Right atrium auricular region (tissue), 2 donors: ENCODE measurements at regions not wholly inside any gene's neighbourhood (a gene's known extent, or its start where the extent isn't known, plus 50 kb on each side); places are given as distances from the start of the nearest gene placed in this dataset.

Experiments used
- DNase-seq: peaks from one replicate; pipeline ENCODE4 v3.0.0-alpha.2; 2019; ENCODE audit warnings: low spot score
- H3K27ac ChIP-seq, 2 donors: fragments of 200-600 bp; sonication (generic); 1 replicate in 1 of 2; 2 replicates in 1 of 2; pipeline ENCODE4 v1.5.1; 2016 to 2019
- H3K27me3 ChIP-seq, 2 donors: fragments of 200-600 bp; sonication (generic); one replicate each; pipeline versions ENCODE4 v1.5.1 to v1.6.0; 2017 to 2019
- H3K36me3 ChIP-seq: fragments of 200-600 bp; sonication (generic); one replicate; pipeline ENCODE4 v1.5.1; 2016
- H3K4me1 ChIP-seq, 2 donors: fragments of 200-600 bp; sonication (generic); one replicate each; pipeline versions ENCODE4 v1.5.1 to v1.6.0; 2017 to 2019
- H3K4me3 ChIP-seq, 2 donors: fragments of 200-600 bp; sonication (generic); 1 replicate in 1 of 2; 2 replicates in 1 of 2; pipeline ENCODE4 v1.5.1; 2017 to 2019; ENCODE audit warnings: mild to moderate bottlenecking in 1 of 2, moderate library complexity in 1 of 2
- H3K9me3 ChIP-seq, 2 donors: fragments of 200-600 bp; sonication (generic); one replicate each; pipeline ENCODE4 v1.5.1; 2019
- CTCF ChIP-seq, 2 donors: fragments of 200-600 bp; sonication (generic); IDR thresholded peaks; one replicate each; pipeline ENCODE4 v1.5.1; 2019; ENCODE audit warnings: antibody characterized with exemption in 2 of 2

DNA sequence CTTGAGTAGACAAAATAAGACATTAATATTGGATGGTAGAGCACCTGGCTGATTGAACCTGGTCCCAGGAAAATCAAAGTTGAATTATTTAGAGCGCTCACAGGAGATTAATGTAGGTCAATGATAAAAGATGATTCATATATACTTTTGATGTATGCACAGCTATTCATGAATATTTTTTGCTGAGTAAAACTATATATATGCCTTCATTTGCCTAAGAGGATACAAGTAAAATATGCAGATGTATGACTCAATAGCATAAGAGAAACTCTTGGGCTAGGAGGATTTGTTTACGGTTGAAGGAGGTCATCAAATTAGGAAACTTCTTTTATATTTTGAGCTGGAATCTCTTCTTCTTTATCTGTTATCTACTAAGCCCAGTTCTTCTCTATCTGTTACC is 202.7 kb upstream of the HS3ST1 start:
- Histone ChIP-seq H3K36me3 (no peaks in the 10 kb centered on the region), H3K27ac (no peak overlapping the region), H3K4me1 (no peaks in the 10 kb centered on the region), H3K9me3 (no peaks in the 10 kb centered on the region), H3K27me3 (no peaks in the 10 kb centered on the region), H3K4me3 (no peak overlapping the region)
- TF ChIP-seq CTCF (IDR thresholded peaks at IDR 0.05): no peak
- no peak for DNase-seq

DNA sequence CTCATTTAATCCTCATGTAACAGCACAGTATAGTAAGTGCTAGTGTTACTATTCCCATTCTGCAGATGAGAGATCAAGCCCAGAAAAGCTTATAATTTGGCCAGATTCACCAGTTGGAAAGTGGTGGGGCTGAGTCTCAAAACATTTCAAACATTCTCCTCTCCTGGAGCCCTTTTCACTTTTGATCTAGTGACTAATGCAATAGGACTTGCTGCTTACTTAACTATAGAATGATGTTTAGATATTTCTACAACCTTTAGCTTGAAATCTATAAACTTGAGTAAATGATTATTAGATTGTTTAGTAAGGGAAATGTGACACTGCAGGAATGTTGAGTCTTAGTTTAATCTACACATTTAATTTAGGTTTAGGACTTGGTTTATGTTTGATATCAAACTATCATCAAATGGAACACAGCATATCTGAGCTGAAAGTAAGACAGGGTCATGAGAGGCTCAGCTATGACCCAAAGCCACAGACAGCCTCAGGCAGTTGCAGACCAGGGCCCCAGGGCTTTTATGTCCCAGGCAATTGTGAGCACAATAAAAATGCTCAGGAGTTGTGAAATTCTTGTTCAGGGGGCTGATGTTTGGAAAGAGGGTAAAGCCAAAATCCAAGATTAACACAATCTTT is 199.5 kb upstream of the HS3ST1 start:
- H3K27ac ChIP-seq: no peak overlapping the region
- no peak for TF ChIP-seq CTCF (IDR thresholded peaks at IDR 0.05)
- H3K4me3 ChIP-seq: no peak overlapping the region
- no peaks in the 10 kb centered on the region for H3K27me3 ChIP-seq
- no peaks in the 10 kb centered on the region for H3K9me3 ChIP-seq
- no peaks in the 10 kb centered on the region for H3K36me3 ChIP-seq
- peaks cover 0 to 8% of the 10 kb centered on the region in 2 donors for H3K4me1 ChIP-seq
- no peak for DNase-seq

DNA sequence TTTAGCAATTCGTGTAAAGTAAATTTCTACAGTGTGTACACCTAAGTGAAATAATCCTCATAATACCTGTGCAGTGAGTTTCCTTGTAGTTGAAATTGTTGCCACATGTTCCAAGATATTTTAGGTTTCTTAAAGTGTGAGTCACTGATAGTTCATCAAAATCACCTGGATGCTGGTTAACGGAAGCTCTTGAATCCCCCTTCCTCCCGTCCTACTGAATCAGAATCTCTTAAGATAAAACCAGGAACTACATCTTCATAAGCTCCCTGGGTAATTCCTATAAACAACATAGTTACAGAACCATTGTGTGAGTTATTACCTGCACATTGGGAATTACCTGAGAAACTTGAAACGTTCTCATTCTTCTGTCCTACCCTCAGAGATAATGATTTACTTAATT is 197.4 kb upstream of the HS3ST1 start:
- DNase-seq: no peak
- no peak for TF ChIP-seq CTCF (IDR thresholded peaks at IDR 0.05)
- no peaks in the 10 kb centered on the region for H3K36me3 ChIP-seq
- peaks cover 0 to 8% of the 10 kb centered on the region in 2 donors for H3K4me1 ChIP-seq
- peak overlapping the region in 1 of 2 donors; percentile 29 for H3K27ac ChIP-seq
- H3K9me3 ChIP-seq: no peaks in the 10 kb centered on the region
- H3K4me3 ChIP-seq: no peak overlapping the region
- no peaks in the 10 kb centered on the region for H3K27me3 ChIP-seq

DNA sequence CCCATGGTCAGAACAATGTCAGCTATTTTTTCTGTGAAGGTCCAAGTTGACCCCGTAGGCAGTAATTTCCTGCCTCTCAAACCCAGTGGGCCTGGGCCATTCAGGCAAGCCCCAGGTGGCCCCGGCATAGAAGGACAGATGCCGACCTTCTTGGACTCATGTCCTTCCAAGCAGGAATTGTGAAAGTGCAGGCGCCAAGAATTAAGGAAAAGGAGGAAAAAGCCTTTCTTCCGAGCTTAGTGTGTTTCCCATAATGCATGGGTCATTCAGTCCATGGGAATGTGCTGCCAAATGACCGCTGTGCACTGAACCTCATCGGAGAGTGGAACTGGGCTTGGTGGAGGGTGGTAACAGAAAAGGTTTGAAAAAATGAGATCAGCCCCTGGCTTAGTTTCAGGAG is 196.5 kb upstream of the HS3ST1 start:
- Histone ChIP-seq H3K4me1 (peaks cover 0 to 8% of the 10 kb centered on the region in 2 donors), H3K4me3 (no peak overlapping the region), H3K27ac (peak overlapping the region; percentile 22 to 29), H3K9me3 (no peaks in the 10 kb centered on the region), H3K27me3 (no peaks in the 10 kb centered on the region), H3K36me3 (no peaks in the 10 kb centered on the region)
- no peak for DNase-seq
- TF ChIP-seq CTCF (IDR thresholded peaks at IDR 0.05): no peak

GRCh38 chr4:11624370-11624769 is 195.7 kb upstream of the HS3ST1 start:
- Histone ChIP-seq H3K4me3 (no peak overlapping the region), H3K9me3 (no peaks in the 10 kb centered on the region), H3K36me3 (no peaks in the 10 kb centered on the region), H3K4me1 (peaks cover 0 to 8% of the 10 kb centered on the region in 2 donors), H3K27ac (peak overlapping the region; percentile 22 to 51), H3K27me3 (no peaks in the 10 kb centered on the region)
- no peak for DNase-seq
- TF ChIP-seq CTCF (IDR thresholded peaks at IDR 0.05): no peak

GRCh38 chr4:11623726-11624037 is 195.0 kb upstream of the HS3ST1 start:
- Histone ChIP-seq H3K27me3 (no peaks in the 10 kb centered on the region), H3K36me3 (no peaks in the 10 kb centered on the region), H3K4me1 (peaks cover 0 to 8% of the 10 kb centered on the region in 2 donors), H3K9me3 (no peaks in the 10 kb centered on the region), H3K27ac (no peak overlapping the region), H3K4me3 (no peak overlapping the region)
- TF ChIP-seq CTCF (IDR thresholded peaks at IDR 0.05): peak; percentile 28 to 67
- no peak for DNase-seq
